HepG2 (cell line): ENCODE measurements at regions not wholly inside any gene's neighbourhood (a gene's known extent, or its start where the extent isn't known, plus 50 kb on each side); places are given as distances from the start of the nearest gene placed in this dataset.

Experiments used
- ATAC-seq: fragments of 200-7000 bp; cut with Tn5 transposase; 3 replicates; pipeline ENCODE4 v1.9.1; 2020; ENCODE audit warnings: mild to moderate bottlenecking, moderate library complexity
- BruUV-seq: library from RNA; stranded (reverse); fragments of 400-500 nt; replicated peaks from 2 replicates; lab custom pipeline; 2021; lab: Mats Ljungman, UMichigan
- CTCF ChIA-PET: fragments of 300-600 bp; formaldehyde crosslinking; extraction: SDS; loops from one replicate; lab custom pipeline; 2021; ENCODE audit warnings: low total read pairs, inconsistent platforms, low intra/inter-chr PET ratio; lab: Yijun Ruan, JAX
- POLR2A ChIA-PET: fragments of 350-600 bp; sonication (Branson Sonifier 250); formaldehyde crosslinking; loops from one replicate; lab custom pipeline; 2020; ENCODE audit warnings: antibody characterized with exemption, inconsistent platforms; lab: Yijun Ruan, JAX
- DNase-seq: peaks from one replicate; pipeline ENCODE4 v3.0.0-alpha.2; 2015; ENCODE audit warnings: low spot score
- FAIRE-seq: peaks from 3 replicates; lab custom pipeline; 2011; peaks lifted over from hg19 to GRCh38; lab: Jason Lieb, UNC
- H2AFZ ChIP-seq: one replicate; pipeline ENCODE4 v1.6.1; 2011; ENCODE audit warnings: low read length, inconsistent platforms
- H3K27ac ChIP-seq: fragments of 300-600 bp; 3 replicates; pipeline ENCODE4 v1.8.0; 2011; ENCODE audit warnings: mixed run types, mild to moderate bottlenecking, mixed read lengths, low read length, inconsistent platforms; ENCODE audit not compliant: insufficient read depth; ENCODE audit errors: extremely low read length
- H3K27me3 ChIP-seq, 2 experiments: fragments of 200-600 bp in 1 of 2; 2 replicates in 1 of 2; 3 replicates in 1 of 2; pipeline versions ENCODE4 v1.6.0 to v1.8.0; 2011; ENCODE audit warnings: low read length in 2 of 2, mild to moderate bottlenecking in 2 of 2, moderate library complexity in 2 of 2, inconsistent platforms in 1 of 2; ENCODE audit not compliant: insufficient read depth in 2 of 2, control insufficient read depth in 1 of 2
- H3K36me3 ChIP-seq, 2 experiments: fragments of 200-600 bp in 1 of 2; replicated peaks in 1 of 2; 2 replicates in 1 of 2; 3 replicates in 1 of 2; pipeline versions ENCODE4 v1.5.1 to v1.8.0; 2011; ENCODE audit warnings: low read length in 2 of 2, inconsistent platforms in 1 of 2; ENCODE audit not compliant: insufficient read depth in 2 of 2, control insufficient read depth in 1 of 2
- H3K4me1 ChIP-seq: 2 replicates; pipeline ENCODE4 v1.5.1; 2012; ENCODE audit warnings: low read length, inconsistent platforms; ENCODE audit not compliant: insufficient read depth
- H3K4me2 ChIP-seq: 2 replicates; pipeline ENCODE4 v1.6.0; 2011; ENCODE audit warnings: low read depth, low read length, inconsistent platforms
- H3K4me3 ChIP-seq, 3 experiments: fragments of 200-600 bp in 1 of 3; sonication (generic), shearing (Covaris generic) in 1 of 3; replicated peaks in 1 of 3; 2 replicates each; pipeline ENCODE4 v1.5.1; 2011 to 2016; ENCODE audit warnings: low read length in 3 of 3, inconsistent platforms in 2 of 3, low read depth in 2 of 3, mild to moderate bottlenecking in 2 of 3, control low read depth in 1 of 3, mixed read lengths in 1 of 3; ENCODE audit not compliant: insufficient read depth in 1 of 3
- H3K79me2 ChIP-seq: one replicate; pipeline ENCODE4 v1.6.1; 2011; ENCODE audit warnings: low read length, inconsistent platforms; ENCODE audit not compliant: insufficient read depth
- H3K9ac ChIP-seq: 2 replicates; pipeline ENCODE4 v1.6.0; 2011; ENCODE audit warnings: mild to moderate bottlenecking, low read depth, low read length, inconsistent platforms; ENCODE audit not compliant: insufficient read depth
- H3K9me3 ChIP-seq: 2 replicates; pipeline ENCODE4 v1.5.1; 2012; ENCODE audit warnings: mild to moderate bottlenecking, low read length
- H4K20me1 ChIP-seq: 2 replicates; pipeline ENCODE4 v1.6.0; 2011; ENCODE audit warnings: inconsistent platforms, mild to moderate bottlenecking, low read length, moderate library complexity; ENCODE audit not compliant: insufficient read depth
- ATF3 ChIP-seq: sonication (generic); formaldehyde crosslinking; IDR thresholded peaks from 2 replicates; pipeline ENCODE4 v1.4.0; 2020; ENCODE audit warnings: missing genetic modification reagents
- CBX5 ChIP-seq: sonication (generic); formaldehyde crosslinking; IDR thresholded peaks from 2 replicates; pipeline ENCODE4 v1.4.0; 2020; ENCODE audit warnings: missing genetic modification reagents, borderline replicate concordance
- IKZF5 ChIP-seq: IDR thresholded peaks from 2 replicates; pipeline ENCODE4 v1.6.1; 2018; ENCODE audit warnings: missing genetic modification reagents, mild to moderate bottlenecking, missing compliant biosample characterization
- MBD4 ChIP-seq: IDR thresholded peaks from 2 replicates; pipeline ENCODE4 v1.6.1; 2012; ENCODE audit warnings: low read length, inconsistent platforms, borderline replicate concordance
- NFIC ChIP-seq: IDR thresholded peaks from 2 replicates; pipeline ENCODE4 v1.6.1; 2012; ENCODE audit warnings: mild to moderate bottlenecking, low read length, inconsistent platforms
- SSRP1 ChIP-seq: IDR thresholded peaks from 2 replicates; pipeline ENCODE4 v1.6.1; 2016; ENCODE audit warnings: control low read depth
- ZFP1 ChIP-seq: IDR thresholded peaks from 2 replicates; pipeline ENCODE4 v1.6.1; 2016
- ZNF276 ChIP-seq: sonication (generic); formaldehyde crosslinking; IDR thresholded peaks from 2 replicates; pipeline ENCODE4 v1.4.0; 2020; ENCODE audit warnings: mild to moderate bottlenecking, low read depth, missing genetic modification reagents
- ZNF878 ChIP-seq: sonication (generic); formaldehyde crosslinking; IDR thresholded peaks from 2 replicates; pipeline ENCODE4 v1.8.1; 2023; ENCODE audit warnings: mild to moderate bottlenecking, missing genetic modification reagents, moderate library complexity
- ZNF891 ChIP-seq: sonication (generic); formaldehyde crosslinking; IDR thresholded peaks from 2 replicates; pipeline ENCODE4 v1.5.0; 2020; ENCODE audit warnings: mild to moderate bottlenecking, missing genetic modification reagents
- WGBS: methylation state at CpG from one replicate; pipeline ENCODE4 v1.1.6; 2017; ENCODE audit warnings: low lambda C conversion rate; 5-methylcytosine and 5-hydroxymethylcytosine counted together
- in situ Hi-C: cut with HindIII; loops from 2 replicates; pipeline ENCODE4 v1.10.0; 2017; ENCODE audit warnings: low pct_unique_long_range_greater_than_20kb; ENCODE audit not compliant: extremely low pct_ligation_motif_present
- intact Hi-C: fragments of 100-400 bp; cut with micrococcal nuclease; formaldehyde crosslinking; loops from one replicate; pipeline ENCODE4 v1.10.0; 2022; ENCODE audit not compliant: unreplicated experiment

GRCh38 chr18:41022484-41022883 lies 932.5 kb upstream of the PIK3C3 start:
- TF ChIP-seq ATF3 (CRISPR knock-in tag), result no peak
- no peak for TF ChIP-seq NFIC
- no peak for TF ChIP-seq ZNF891
- no peak for TF ChIP-seq SSRP1
- no peak for TF ChIP-seq MBD4
- DNase-seq (no peak), FAIRE-seq (no peak), ATAC-seq (no peak)
- intact Hi-C loops, result no loop called here
- Histone ChIP-seq H3K36me3 (no peaks in the 10 kb centered on the region), H4K20me1 (no peaks in the 10 kb centered on the region), H3K4me3 (no peak overlapping the region), H3K4me2 (no peak overlapping the region), H3K79me2 (no peaks in the 10 kb centered on the region), H3K4me1 (no peaks in the 10 kb centered on the region), H3K27me3 (no peaks in the 10 kb centered on the region), H3K9me3 (no peaks in the 10 kb centered on the region; the same call in 1 of the 2 replicates), H2AFZ (no peak overlapping the region), H3K9ac (no peak overlapping the region), H3K27ac (no peak overlapping the region)
- BruUV-seq, result no TSS peak
- in situ Hi-C loops, result no loop called here
- ChIA-PET POLR2A (no interaction called here), CTCF (no interaction called here)
- 2% methylated on average over 4 of the region's 4 CpGs for WGBS

GRCh38 chr18:41021089-41021488 lies 933.9 kb upstream of the PIK3C3 start:
- Histone ChIP-seq H3K4me2 (no peak overlapping the region), H3K4me3 (no peak overlapping the region), H3K79me2 (no peaks in the 10 kb centered on the region), H3K27ac (no peak overlapping the region), H3K9me3 (no peaks in the 10 kb centered on the region; the same call in 1 of the 2 replicates), H3K36me3 (no peaks in the 10 kb centered on the region)
- no peak for FAIRE-seq
- intact Hi-C loops, result no loop called here
- POLR2A ChIA-PET, result no interaction called here
- WGBS, result 0% methylated on average over 3 of the region's 3 CpGs
- TF ChIP-seq ZNF878 (no peak), ZFP1 (CRISPR knock-in tag) (no peak), CBX5 (CRISPR knock-in tag) (no peak), ZNF276 (CRISPR knock-in tag) (no peak), IKZF5 (no peak)
- TF ChIP-seq, all 625 proteins: peak for 0
- BruUV-seq, result no TSS peak
- CTCF ChIA-PET, result no interaction called here
- DNase-seq (no peak), ATAC-seq (no peak)
- Histone ChIP-seq H4K20me1 (no peaks in the 10 kb centered on the region), H2AFZ (no peak overlapping the region), H3K27me3 (no peaks in the 10 kb centered on the region), H3K9ac (no peak overlapping the region), H3K4me1 (no peaks in the 10 kb centered on the region)
- in situ Hi-C loops, result no loop called here
